ENCODE measurements at regions not wholly inside any gene's neighbourhood (a gene's known extent, or its start where the extent isn't known, plus 50 kb on each side); places are given as distances from the start of the nearest gene placed in this dataset.

DNA sequence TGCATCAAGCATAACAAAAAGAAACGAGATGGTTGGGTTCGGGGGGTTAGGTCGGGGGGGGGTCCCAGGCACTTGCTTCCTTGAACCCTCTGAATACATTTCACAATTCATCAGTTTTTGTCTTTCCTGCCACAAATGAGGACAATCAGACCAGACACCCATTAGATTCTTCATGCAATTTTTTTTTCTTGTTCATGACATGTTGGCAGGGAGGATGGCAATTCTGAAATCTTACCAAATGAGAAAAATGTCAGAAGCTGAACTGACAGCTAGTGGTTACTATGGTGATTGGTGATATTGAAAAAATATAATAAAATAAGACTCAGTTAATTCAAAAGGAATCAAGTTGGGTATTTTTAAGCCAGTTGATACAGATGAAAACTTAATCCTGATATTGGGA is 419.5 kb upstream of the PSMD7 start:
- no peak overlapping the region for H2AFZ ChIP-seq (ENCODE audit: low read depth)
- no peaks in the 10 kb centered on the region for H3K9me2 ChIP-seq
- H3K36me3 ChIP-seq (replicated peaks in 1 of 2; ENCODE audit: control insufficient read depth in 1 of 2, insufficient read depth in 2 of 2, low read length in 1 of 2) = no peaks in the 10 kb centered on the region
- no peak overlapping the region for H3K27ac ChIP-seq (ENCODE audit: low read depth in 2 of 2, low read length in 1 of 2)
- no peak overlapping the region for H3K9ac ChIP-seq
- H3K79me2 ChIP-seq (ENCODE audit: insufficient read depth) = no peaks in the 10 kb centered on the region
- 7% methylated on average over 3 of the region's 3 CpGs for WGBS (ENCODE audit: low lambda C conversion rate)
- peaks cover 0 to 3% of the 10 kb centered on the region in 2 experiments; a peak in 2 of 4 replicates for H3K4me1 ChIP-seq (ENCODE audit: control insufficient read depth in 1 of 2, insufficient read depth in 2 of 2, low read depth in 1 of 2, low read length in 1 of 2)
- no peaks in the 10 kb centered on the region for H3F3A ChIP-seq (replicated peaks; ENCODE audit: insufficient read depth)
- no peak overlapping the region for H3K4me3 ChIP-seq (ENCODE audit: low read depth in 2 of 2, low read length in 1 of 2)
- no peaks in the 10 kb centered on the region for H3K27me3 ChIP-seq (ENCODE audit: insufficient read depth)
- TF ChIP-seq RAD21 (IDR thresholded peaks at IDR 0.05; ENCODE audit: low read length) = no peak
- TF ChIP-seq, protein P1, sequence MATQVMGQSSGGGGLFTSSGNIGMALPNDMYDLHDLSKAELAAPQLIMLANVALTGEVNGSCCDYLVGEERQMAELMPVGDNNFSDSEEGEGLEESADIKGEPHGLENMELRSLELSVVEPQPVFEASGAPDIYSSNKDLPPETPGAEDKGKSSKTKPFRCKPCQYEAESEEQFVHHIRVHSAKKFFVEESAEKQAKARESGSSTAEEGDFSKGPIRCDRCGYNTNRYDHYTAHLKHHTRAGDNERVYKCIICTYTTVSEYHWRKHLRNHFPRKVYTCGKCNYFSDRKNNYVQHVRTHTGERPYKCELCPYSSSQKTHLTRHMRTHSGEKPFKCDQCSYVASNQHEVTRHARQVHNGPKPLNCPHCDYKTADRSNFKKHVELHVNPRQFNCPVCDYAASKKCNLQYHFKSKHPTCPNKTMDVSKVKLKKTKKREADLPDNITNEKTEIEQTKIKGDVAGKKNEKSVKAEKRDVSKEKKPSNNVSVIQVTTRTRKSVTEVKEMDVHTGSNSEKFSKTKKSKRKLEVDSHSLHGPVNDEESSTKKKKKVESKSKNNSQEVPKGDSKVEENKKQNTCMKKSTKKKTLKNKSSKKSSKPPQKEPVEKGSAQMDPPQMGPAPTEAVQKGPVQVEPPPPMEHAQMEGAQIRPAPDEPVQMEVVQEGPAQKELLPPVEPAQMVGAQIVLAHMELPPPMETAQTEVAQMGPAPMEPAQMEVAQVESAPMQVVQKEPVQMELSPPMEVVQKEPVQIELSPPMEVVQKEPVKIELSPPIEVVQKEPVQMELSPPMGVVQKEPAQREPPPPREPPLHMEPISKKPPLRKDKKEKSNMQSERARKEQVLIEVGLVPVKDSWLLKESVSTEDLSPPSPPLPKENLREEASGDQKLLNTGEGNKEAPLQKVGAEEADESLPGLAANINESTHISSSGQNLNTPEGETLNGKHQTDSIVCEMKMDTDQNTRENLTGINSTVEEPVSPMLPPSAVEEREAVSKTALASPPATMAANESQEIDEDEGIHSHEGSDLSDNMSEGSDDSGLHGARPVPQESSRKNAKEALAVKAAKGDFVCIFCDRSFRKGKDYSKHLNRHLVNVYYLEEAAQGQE (IDR thresholded peaks at IDR 0.05; ENCODE audit: low read depth, low read length) = no peak
- TF ChIP-seq, protein P2, sequence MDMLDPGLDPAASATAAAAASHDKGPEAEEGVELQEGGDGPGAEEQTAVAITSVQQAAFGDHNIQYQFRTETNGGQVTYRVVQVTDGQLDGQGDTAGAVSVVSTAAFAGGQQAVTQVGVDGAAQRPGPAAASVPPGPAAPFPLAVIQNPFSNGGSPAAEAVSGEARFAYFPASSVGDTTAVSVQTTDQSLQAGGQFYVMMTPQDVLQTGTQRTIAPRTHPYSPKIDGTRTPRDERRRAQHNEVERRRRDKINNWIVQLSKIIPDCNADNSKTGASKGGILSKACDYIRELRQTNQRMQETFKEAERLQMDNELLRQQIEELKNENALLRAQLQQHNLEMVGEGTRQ (IDR thresholded peaks at IDR 0.05; ENCODE audit: borderline replicate concordance, low read depth, low read length) = no peak
- TF ChIP-seq MEF2A (IDR thresholded peaks at IDR 0.05; ENCODE audit: borderline replicate concordance, low read depth) = no peak
- TF ChIP-seq ELF1 (IDR thresholded peaks at IDR 0.05) = no peak
- TF ChIP-seq CHD2 (IDR thresholded peaks at IDR 0.05; ENCODE audit: low read length, partially characterized antibody) = no peak
- no peak for TF ChIP-seq NRF1 (IDR thresholded peaks at IDR 0.05; ENCODE audit: low read depth, low read length)
- no peak for TF ChIP-seq RXRA (IDR thresholded peaks at IDR 0.05; ENCODE audit: borderline replicate concordance, low read depth)
- TF ChIP-seq, protein P3, sequence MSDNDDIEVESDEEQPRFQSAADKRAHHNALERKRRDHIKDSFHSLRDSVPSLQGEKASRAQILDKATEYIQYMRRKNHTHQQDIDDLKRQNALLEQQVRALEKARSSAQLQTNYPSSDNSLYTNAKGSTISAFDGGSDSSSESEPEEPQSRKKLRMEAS (IDR thresholded peaks at IDR 0.05; ENCODE audit: low read depth) = no peak
- TF ChIP-seq, protein P4, sequence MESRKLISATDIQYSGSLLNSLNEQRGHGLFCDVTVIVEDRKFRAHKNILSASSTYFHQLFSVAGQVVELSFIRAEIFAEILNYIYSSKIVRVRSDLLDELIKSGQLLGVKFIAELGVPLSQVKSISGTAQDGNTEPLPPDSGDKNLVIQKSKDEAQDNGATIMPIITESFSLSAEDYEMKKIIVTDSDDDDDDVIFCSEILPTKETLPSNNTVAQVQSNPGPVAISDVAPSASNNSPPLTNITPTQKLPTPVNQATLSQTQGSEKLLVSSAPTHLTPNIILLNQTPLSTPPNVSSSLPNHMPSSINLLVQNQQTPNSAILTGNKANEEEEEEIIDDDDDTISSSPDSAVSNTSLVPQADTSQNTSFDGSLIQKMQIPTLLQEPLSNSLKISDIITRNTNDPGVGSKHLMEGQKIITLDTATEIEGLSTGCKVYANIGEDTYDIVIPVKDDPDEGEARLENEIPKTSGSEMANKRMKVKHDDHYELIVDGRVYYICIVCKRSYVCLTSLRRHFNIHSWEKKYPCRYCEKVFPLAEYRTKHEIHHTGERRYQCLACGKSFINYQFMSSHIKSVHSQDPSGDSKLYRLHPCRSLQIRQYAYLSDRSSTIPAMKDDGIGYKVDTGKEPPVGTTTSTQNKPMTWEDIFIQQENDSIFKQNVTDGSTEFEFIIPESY (IDR thresholded peaks at IDR 0.05; ENCODE audit: borderline replicate concordance, low read depth) = no peak
- TF ChIP-seq TEAD4 (IDR thresholded peaks at IDR 0.05; ENCODE audit: borderline replicate concordance, insufficient read depth) = no peak
- TF ChIP-seq SMC3 (IDR thresholded peaks at IDR 0.05; ENCODE audit: low read depth, low read length) = no peak
- TF ChIP-seq EZH2phosphoT487 (IDR thresholded peaks at IDR 0.05; ENCODE audit: borderline replicate concordance, low read depth) = no peak
- no peak for TF ChIP-seq FOXJ3 (CRISPR knock-in tag; IDR thresholded peaks at IDR 0.05)
- no peak for DNase-seq
- no peaks in the 10 kb centered on the region for H4K20me1 ChIP-seq (ENCODE audit: insufficient read depth)
- ChIA-PET POLR2A (no interaction called here), CTCF (interaction anchor here (0.7 to 3.4 kb wide), 10 partner anchors 9 to 1752 kb away, joined by 3 to 20 read pairs (median 10); no protein-coding TSS in a partner anchor)
- no peak overlapping the region for H3K4me2 ChIP-seq
- H3K9me3 ChIP-seq = no peaks in the 10 kb centered on the region

Data from SK-N-SH (cell line).